Activated CD4-positive, alpha-beta memory T cell treated with anti-CD3 and anti-CD28 coated beads for 36 hours (primary cell): ENCODE measurements at regions not wholly inside any gene's neighbourhood (a gene's known extent, or its start where the extent isn't known, plus 50 kb on each side); places are given as distances from the start of the nearest gene placed in this dataset.

Experiments used
- CTCF ChIA-PET: fragments of 350-600 bp; sonication (Branson Sonifier 250); formaldehyde crosslinking; loops from one replicate; lab custom pipeline; 2021; ENCODE audit warnings: antibody characterized with exemption, inconsistent platforms; lab: Charles Lee
- POLR2A ChIA-PET: fragments of 350-600 bp; sonication (Branson Sonifier 250); formaldehyde crosslinking; loops from one replicate; lab custom pipeline; 2021; ENCODE audit warnings: antibody characterized with exemption; lab: Charles Lee
- DNase-seq: peaks from one replicate; pipeline ENCODE4 v3.0.0-alpha.2; 2020
- H3K27ac Mint-ChIP-seq: one replicate; pipeline ENCODE4 v1.8.0; 2021; ENCODE audit warnings: mixed read lengths
- H3K27me3 Mint-ChIP-seq: one replicate; pipeline ENCODE4 v1.8.0; 2021; ENCODE audit warnings: mixed read lengths
- H3K36me3 Mint-ChIP-seq: one replicate; pipeline ENCODE4 v1.8.0; 2021; ENCODE audit warnings: mixed read lengths
- H3K4me1 Mint-ChIP-seq: one replicate; pipeline ENCODE4 v1.8.0; 2021; ENCODE audit warnings: low read depth, mixed read lengths
- H3K4me3 Mint-ChIP-seq: one replicate; pipeline ENCODE4 v1.8.0; 2021; ENCODE audit warnings: mild to moderate bottlenecking, mixed read lengths
- H3K9me3 Mint-ChIP-seq: one replicate; pipeline ENCODE4 v1.8.0; 2021; ENCODE audit warnings: mixed read lengths
- intact Hi-C: fragments of 100-400 bp; cut with micrococcal nuclease; formaldehyde crosslinking; loops from one replicate; pipeline ENCODE4 v1.15.1; 2023

DNA sequence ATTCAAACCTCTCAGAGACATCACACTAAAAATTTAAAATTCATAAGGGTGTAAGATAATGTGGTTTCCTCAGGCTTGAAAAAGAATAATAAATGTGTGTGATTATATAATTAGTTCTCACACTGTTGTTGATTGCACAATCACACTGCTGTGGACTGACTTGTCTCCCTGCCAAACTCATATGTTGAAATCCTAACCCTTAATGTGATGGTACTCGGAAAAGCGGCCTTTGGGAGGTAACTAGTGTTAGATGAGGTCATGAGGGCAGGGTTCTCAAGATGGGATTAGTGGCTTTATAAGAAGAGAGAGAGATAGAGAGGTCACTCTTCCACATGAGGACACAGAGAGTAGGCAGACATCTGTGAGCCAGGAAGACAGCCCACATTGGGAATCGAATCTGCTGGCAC, 128.5 kb upstream of the COL1A2 start:
- no peak overlapping the region for H3K27ac Mint-ChIP-seq
- no peak overlapping the region for H3K4me3 Mint-ChIP-seq
- no peaks in the 10 kb centered on the region for H3K4me1 Mint-ChIP-seq
- no peaks in the 10 kb centered on the region for H3K27me3 Mint-ChIP-seq
- CTCF ChIA-PET, result no interaction called here
- POLR2A ChIA-PET, result no interaction called here
- no peaks in the 10 kb centered on the region for H3K9me3 Mint-ChIP-seq
- DNase-seq, result no peak
- intact Hi-C loops, result no loop called here
- H3K36me3 Mint-ChIP-seq, result no peaks in the 10 kb centered on the region

- Mint-ChIP-seq H3K27ac (no peak overlapping the region), H3K4me1 (no peaks in the 10 kb centered on the region), H3K36me3 (no peaks in the 10 kb centered on the region), H3K27me3 (no peaks in the 10 kb centered on the region), H3K9me3 (no peaks in the 10 kb centered on the region), H3K4me3 (no peak overlapping the region)
- ChIA-PET POLR2A (no interaction called here), CTCF (no interaction called here)
- intact Hi-C loops, result no loop called here
- DNase-seq, result no peak
Measured at GRCh38 chr7:94270772-94271171, 123.9 kb upstream of the COL1A2 start.

DNA sequence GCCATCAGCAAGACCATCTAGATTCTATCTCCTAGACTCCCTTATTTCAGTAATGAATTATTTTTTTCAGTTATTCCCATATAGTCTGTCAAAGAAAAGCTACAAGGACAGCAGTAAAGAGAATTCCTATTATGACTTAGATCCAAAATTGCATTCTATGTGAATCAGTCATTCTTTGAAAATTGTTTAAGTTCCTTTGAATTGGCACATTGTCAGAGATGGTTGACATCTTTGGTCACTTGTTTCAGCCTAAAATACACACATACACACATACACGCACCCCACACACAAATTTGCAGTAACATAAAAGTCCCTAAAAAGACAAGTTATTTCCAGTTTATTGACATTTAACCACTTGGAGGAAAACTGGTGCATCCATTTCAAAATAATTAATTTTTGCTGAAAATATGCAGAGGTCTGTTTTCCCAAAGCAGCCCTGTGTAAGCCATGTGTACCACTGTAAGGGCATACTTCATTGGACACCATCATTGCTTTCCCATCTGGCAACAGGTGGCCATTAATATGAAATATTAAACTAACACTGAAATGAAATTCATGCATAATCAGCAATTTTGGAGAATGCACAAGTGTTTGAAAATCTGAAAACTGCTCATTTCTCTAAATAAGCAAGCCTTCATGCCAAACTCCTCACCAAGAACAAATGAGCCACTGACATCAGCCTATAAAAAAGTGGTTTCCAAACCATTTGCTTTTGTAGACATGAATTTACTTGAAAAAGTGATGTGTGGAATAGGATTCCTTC, 121.7 kb upstream of the COL1A2 start:
- H3K36me3 Mint-ChIP-seq, result no peaks in the 10 kb centered on the region
- H3K27me3 Mint-ChIP-seq, result no peaks in the 10 kb centered on the region
- no peaks in the 10 kb centered on the region for H3K4me1 Mint-ChIP-seq
- no peak overlapping the region for H3K27ac Mint-ChIP-seq
- CTCF ChIA-PET, result no interaction called here
- POLR2A ChIA-PET, result no interaction called here
- no peak for DNase-seq
- H3K4me3 Mint-ChIP-seq, result no peak overlapping the region
- no peaks in the 10 kb centered on the region for H3K9me3 Mint-ChIP-seq
- intact Hi-C loops, result no loop called here

- Mint-ChIP-seq H3K9me3 (no peaks in the 10 kb centered on the region), H3K4me1 (no peaks in the 10 kb centered on the region), H3K27me3 (peaks cover 3% of the 10 kb centered on the region), H3K4me3 (no peak overlapping the region), H3K36me3 (no peaks in the 10 kb centered on the region), H3K27ac (no peak overlapping the region)
- intact Hi-C loops, result no loop called here
- ChIA-PET POLR2A (no interaction called here), CTCF (no interaction called here)
- peak; percentile 10 for DNase-seq
Measured at GRCh38 chr7:94274828-94275227, 119.9 kb upstream of the COL1A2 start.

DNA sequence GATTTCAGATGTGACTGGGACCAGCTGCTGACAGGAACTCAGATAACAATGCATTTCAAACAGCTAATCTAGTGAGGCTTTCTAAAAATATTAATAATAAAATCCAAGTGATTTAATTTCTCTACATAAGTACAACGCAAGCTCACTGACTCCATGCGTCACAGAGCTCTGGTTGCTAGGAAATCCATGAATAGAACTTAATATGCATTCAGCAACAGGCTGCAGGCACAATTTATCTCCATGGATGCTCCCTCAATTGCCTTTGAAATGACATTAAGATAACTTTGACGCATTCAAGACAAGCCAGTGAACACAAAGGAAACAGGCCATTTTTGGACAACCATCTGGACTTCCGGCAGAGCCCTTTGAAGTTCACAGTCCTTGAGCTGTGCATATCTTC, 118.7 kb upstream of the COL1A2 start:
- no peak overlapping the region for H3K4me3 Mint-ChIP-seq
- no peak for DNase-seq
- ChIA-PET POLR2A (no interaction called here), CTCF (no interaction called here)
- no peaks in the 10 kb centered on the region for H3K9me3 Mint-ChIP-seq
- H3K4me1 Mint-ChIP-seq, result no peaks in the 10 kb centered on the region
- intact Hi-C loops, result no loop called here
- no peaks in the 10 kb centered on the region for H3K36me3 Mint-ChIP-seq
- peaks cover 3% of the 10 kb centered on the region for H3K27me3 Mint-ChIP-seq
- no peak overlapping the region for H3K27ac Mint-ChIP-seq

GRCh38 chr7:94276795-94277194, 117.9 kb upstream of the COL1A2 start:
- POLR2A ChIA-PET, result no interaction called here
- CTCF ChIA-PET, result no interaction called here
- intact Hi-C loops, result no loop called here
- DNase-seq, result no peak
- H3K4me1 Mint-ChIP-seq, result no peaks in the 10 kb centered on the region
- H3K27ac Mint-ChIP-seq, result no peak overlapping the region
- no peak overlapping the region for H3K4me3 Mint-ChIP-seq
- no peaks in the 10 kb centered on the region for H3K9me3 Mint-ChIP-seq
- H3K36me3 Mint-ChIP-seq, result no peaks in the 10 kb centered on the region
- H3K27me3 Mint-ChIP-seq, result peaks cover 3% of the 10 kb centered on the region

DNA sequence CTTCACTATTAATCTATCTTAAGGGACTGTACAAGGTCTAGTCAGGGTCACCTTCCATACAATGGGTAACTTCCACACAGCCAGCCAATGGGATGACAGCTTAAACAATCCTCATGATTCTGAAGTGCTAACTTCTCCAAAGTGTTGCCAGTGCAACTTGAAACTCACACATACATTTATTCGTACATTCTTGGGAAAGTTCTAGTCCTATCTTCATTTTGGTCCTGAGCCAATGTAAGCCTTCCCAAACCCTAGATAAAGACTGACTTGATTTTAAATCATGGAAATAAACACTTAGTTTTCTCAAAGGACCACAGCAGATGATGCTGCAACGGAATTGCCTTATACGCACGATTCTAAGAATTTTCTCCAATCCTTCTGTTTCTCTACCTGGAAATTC, 117.5 kb upstream of the COL1A2 start:
- Mint-ChIP-seq H3K27ac (no peak overlapping the region), H3K27me3 (peaks cover 3% of the 10 kb centered on the region), H3K36me3 (no peaks in the 10 kb centered on the region), H3K4me1 (no peaks in the 10 kb centered on the region), H3K9me3 (no peaks in the 10 kb centered on the region), H3K4me3 (no peak overlapping the region)
- no peak for DNase-seq
- POLR2A ChIA-PET, result no interaction called here
- CTCF ChIA-PET, result no interaction called here
- intact Hi-C loops, result no loop called here

DNA sequence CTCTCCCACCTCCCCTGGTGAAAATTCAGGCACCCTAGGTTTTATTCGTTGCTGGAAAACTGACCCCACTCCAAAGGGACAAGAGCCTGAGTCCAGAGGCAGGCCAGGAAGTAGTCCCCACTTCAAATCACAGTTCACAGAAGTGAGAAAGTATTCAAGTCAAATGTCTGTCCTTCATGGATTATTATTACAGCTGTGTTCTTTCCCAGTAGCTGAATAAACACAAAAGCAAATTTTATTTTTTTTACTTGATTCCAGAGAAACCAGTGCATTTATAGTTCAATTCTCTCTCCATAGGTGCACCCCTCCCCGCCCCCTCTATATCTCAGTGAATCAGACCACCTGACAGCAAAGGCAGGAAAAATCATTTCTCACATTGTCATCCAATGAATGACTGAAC, 113.8 kb upstream of the COL1A2 start:
- POLR2A ChIA-PET, result no interaction called here
- no peak for DNase-seq
- Mint-ChIP-seq H3K4me3 (no peak overlapping the region), H3K27me3 (peaks cover 4% of the 10 kb centered on the region), H3K27ac (no peak overlapping the region), H3K9me3 (no peaks in the 10 kb centered on the region), H3K36me3 (no peaks in the 10 kb centered on the region), H3K4me1 (no peaks in the 10 kb centered on the region)
- intact Hi-C loops, result no loop called here
- CTCF ChIA-PET, result no interaction called here

- H3K36me3 Mint-ChIP-seq, result no peaks in the 10 kb centered on the region
- DNase-seq, result no peak
- intact Hi-C loops, result no loop called here
- H3K4me1 Mint-ChIP-seq, result no peaks in the 10 kb centered on the region
- H3K27me3 Mint-ChIP-seq, result peaks cover 3% of the 10 kb centered on the region
- ChIA-PET CTCF (no interaction called here), POLR2A (no interaction called here)
- H3K4me3 Mint-ChIP-seq, result no peak overlapping the region
- H3K27ac Mint-ChIP-seq, result no peak overlapping the region
- no peaks in the 10 kb centered on the region for H3K9me3 Mint-ChIP-seq
Measured at GRCh38 chr7:94284104-94284503, 110.6 kb upstream of the COL1A2 start.

- intact Hi-C loops, result no loop called here
- no peaks in the 10 kb centered on the region for H3K36me3 Mint-ChIP-seq
- H3K27ac Mint-ChIP-seq, result no peak overlapping the region
- H3K27me3 Mint-ChIP-seq, result peaks cover 2% of the 10 kb centered on the region
- DNase-seq, result no peak
- no peak overlapping the region for H3K4me3 Mint-ChIP-seq
- CTCF ChIA-PET, result no interaction called here
- POLR2A ChIA-PET, result no interaction called here
- no peaks in the 10 kb centered on the region for H3K4me1 Mint-ChIP-seq
- no peaks in the 10 kb centered on the region for H3K9me3 Mint-ChIP-seq
Measured at GRCh38 chr7:94286111-94286510, 108.6 kb upstream of the COL1A2 start.

DNA sequence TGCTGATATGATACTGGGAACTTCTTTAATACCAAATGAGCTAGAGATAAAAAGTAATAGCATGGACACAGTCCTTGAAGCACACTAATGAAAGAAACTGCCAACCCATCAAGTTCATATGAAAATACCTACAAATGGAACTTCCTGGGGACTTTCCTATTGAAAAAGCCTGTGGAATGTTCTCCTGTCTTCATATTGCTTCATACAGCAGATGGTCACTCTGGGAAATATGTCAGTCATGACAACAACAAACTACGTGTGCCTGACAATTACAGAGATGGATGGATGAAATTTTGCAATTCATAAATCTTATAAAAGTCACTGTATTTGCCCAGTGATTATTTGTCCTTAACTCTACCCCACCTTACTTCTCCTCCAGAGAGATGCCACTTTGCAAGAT, 106.6 kb upstream of the COL1A2 start:
- Mint-ChIP-seq H3K9me3 (no peaks in the 10 kb centered on the region), H3K27me3 (no peaks in the 10 kb centered on the region), H3K4me3 (no peak overlapping the region), H3K4me1 (no peaks in the 10 kb centered on the region), H3K36me3 (no peaks in the 10 kb centered on the region), H3K27ac (no peak overlapping the region)
- ChIA-PET CTCF (no interaction called here), POLR2A (interaction anchor here (0.6 kb wide), 1 partner anchor 88 kb away, joined by 3 read pairs; no protein-coding TSS in a partner anchor)
- DNase-seq, result no peak
- intact Hi-C loops, result no loop called here

- Mint-ChIP-seq H3K9me3 (no peaks in the 10 kb centered on the region), H3K4me3 (no peak overlapping the region), H3K27ac (no peak overlapping the region), H3K36me3 (no peaks in the 10 kb centered on the region), H3K27me3 (no peaks in the 10 kb centered on the region), H3K4me1 (no peaks in the 10 kb centered on the region)
- ChIA-PET POLR2A (no interaction called here), CTCF (interaction anchor here (0.6 kb wide), 1 partner anchor 1225 kb away, joined by 3 read pairs; no protein-coding TSS in a partner anchor)
- no peak for DNase-seq
- intact Hi-C loops, result no loop called here
Measured at GRCh38 chr7:94289071-94289470, 105.6 kb upstream of the COL1A2 start.

- H3K9me3 Mint-ChIP-seq, result no peaks in the 10 kb centered on the region
- no peak overlapping the region for H3K4me3 Mint-ChIP-seq
- no peak overlapping the region for H3K27ac Mint-ChIP-seq
- no peaks in the 10 kb centered on the region for H3K27me3 Mint-ChIP-seq
- POLR2A ChIA-PET, result no interaction called here
- intact Hi-C loops, result no loop called here
- H3K4me1 Mint-ChIP-seq, result no peaks in the 10 kb centered on the region
- DNase-seq, result no peak
- CTCF ChIA-PET, result no interaction called here
- H3K36me3 Mint-ChIP-seq, result no peaks in the 10 kb centered on the region
Measured at GRCh38 chr7:94294471-94295131, 100.1 kb upstream of the COL1A2 start.
